ENCODE measurements at regions not wholly inside any gene's neighbourhood (a gene's known extent, or its start where the extent isn't known, plus 50 kb on each side); places are given as distances from the start of the nearest gene placed in this dataset.
"Not testable (repeated sequence)": the region's sequence is repeated elsewhere in the genome, so short reads cannot be mapped to it uniquely, and the experiment has no call there.

DNA sequence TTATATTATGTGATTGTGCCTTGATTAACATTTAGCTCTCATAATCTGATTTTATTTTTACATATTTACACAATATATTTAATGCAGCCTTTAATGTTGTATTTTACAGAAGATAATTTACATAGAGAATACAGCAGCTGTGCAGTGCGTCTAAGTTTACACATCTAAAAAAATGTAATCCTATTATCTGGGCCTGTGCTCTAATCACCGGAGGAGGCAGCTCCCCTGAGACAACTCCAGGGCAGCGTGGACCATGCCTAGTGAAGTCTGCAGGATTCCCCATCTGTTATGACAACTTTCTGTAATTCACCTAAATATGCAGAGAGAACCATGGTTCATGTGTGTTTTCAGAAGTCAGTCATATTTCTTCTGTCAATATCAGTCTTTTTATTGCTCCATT, 1149.3 kb downstream of the TMEM121 start:
- H3K4me3 ChIP-seq (ENCODE audit: low read length); H3K9me3 ChIP-seq (ENCODE audit: low read depth, low read length); H3K4me1 ChIP-seq (ENCODE audit: insufficient read depth, low read length); H3K27me3 ChIP-seq (ENCODE audit: insufficient read depth, low read length): not testable (repeated sequence)

DNA sequence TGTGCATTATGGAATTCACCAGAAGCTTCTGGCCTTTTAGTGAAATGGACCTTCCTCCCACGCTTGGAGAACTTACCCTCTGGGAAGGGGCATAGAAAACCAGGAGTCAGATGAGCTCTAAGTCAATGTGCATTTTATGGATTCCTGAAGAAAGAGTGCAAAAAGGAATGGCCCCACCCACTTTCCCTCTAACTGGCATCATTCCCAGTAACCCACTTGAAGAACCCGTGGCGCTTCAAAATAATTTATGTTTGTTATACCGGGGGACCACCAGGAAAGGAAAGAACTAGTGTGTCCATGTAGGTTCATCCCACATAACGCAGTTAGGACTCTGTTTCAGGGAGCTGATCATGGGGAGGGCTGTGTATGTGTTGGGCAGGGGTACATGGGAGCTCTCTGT, 1153.4 kb downstream of the TMEM121 start:
- Histone ChIP-seq H3K4me1 (ENCODE audit: insufficient read depth, low read length) (no peaks in the 10 kb centered on the region), H3K4me3 (ENCODE audit: low read length) (no peak overlapping the region), H3K27me3 (ENCODE audit: insufficient read depth, low read length) (no peaks in the 10 kb centered on the region), H3K9me3 (ENCODE audit: low read depth, low read length) (no peaks in the 10 kb centered on the region)

DNA sequence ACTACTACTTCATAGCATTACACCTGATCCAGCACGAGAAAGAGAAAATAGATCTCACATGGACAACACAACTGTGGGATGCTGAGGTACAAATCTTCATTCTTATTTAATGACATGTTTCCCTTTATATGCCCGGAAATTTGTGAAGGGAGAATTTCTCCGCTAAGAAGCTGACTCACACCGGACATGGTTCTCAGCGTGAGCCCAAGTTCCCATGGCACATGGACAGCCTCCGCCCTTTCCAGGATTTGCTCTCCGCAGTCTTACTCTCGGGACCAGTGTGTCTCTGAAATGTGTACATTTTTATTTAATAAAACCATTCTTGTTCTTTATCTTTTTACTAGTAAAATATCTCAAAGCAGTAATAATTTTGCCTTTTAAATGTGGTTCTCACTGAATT, 1154.8 kb downstream of the TMEM121 start:
- no peaks in the 10 kb centered on the region for H3K4me1 ChIP-seq (ENCODE audit: insufficient read depth, low read length)
- H3K4me3 ChIP-seq (ENCODE audit: low read length): no peak overlapping the region
- H3K27me3 ChIP-seq (ENCODE audit: insufficient read depth, low read length): no peaks in the 10 kb centered on the region
- H3K9me3 ChIP-seq (ENCODE audit: low read depth, low read length): no peaks in the 10 kb centered on the region

DNA sequence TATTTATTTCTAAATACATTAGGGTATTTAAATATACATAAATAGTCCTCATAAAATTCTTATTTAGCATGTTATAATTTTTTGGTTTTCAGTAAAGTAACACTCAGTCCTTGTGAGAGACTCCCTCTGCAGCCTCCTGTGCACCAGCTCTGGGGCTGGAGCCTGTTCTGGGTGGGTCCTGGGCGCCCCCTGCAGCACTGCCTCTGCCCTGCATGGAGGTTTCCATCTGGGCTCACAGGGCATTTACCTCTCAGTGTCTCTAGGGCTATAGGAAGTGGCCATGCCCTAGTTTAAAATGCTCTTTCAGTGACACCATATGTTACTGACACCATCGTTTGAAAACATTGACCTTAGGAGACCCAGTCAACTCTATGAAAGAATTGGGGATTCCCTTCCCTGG, 1155.2 kb downstream of the TMEM121 start:
- H3K4me1 ChIP-seq (ENCODE audit: insufficient read depth, low read length): no peaks in the 10 kb centered on the region
- H3K27me3 ChIP-seq (ENCODE audit: insufficient read depth, low read length): peaks cover 3% of the 10 kb centered on the region

DNA sequence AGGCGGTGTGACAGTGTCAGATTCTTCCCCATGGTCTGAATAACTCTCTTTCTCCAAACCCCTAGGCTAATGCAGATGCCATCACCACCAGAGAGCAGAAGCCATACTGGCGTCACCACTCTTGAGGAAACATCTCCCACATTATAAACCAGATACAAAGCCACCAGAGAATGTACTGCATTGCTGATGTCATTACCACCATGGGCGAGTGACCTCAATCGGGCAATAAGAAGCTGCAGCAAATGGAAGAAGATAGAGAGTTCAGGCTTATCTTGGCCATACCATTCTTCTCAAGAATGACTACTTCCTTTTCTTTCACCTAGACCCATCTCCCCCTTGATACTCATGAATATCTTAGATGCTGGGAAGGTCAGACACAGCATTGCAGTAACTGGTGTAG, 1157.2 kb downstream of the TMEM121 start:
- Histone ChIP-seq H3K9me3 (ENCODE audit: low read depth, low read length) (no peaks in the 10 kb centered on the region), H3K4me3 (ENCODE audit: low read length) (no peak overlapping the region), H3K27me3 (ENCODE audit: insufficient read depth, low read length) (peaks cover 5% of the 10 kb centered on the region)

More for the DNA sequence above, 1155.2 kb downstream of the TMEM121 start:
- Histone ChIP-seq H3K9me3 (ENCODE audit: low read depth, low read length) (no peaks in the 10 kb centered on the region), H3K4me3 (ENCODE audit: low read length) (no peak overlapping the region)

DNA sequence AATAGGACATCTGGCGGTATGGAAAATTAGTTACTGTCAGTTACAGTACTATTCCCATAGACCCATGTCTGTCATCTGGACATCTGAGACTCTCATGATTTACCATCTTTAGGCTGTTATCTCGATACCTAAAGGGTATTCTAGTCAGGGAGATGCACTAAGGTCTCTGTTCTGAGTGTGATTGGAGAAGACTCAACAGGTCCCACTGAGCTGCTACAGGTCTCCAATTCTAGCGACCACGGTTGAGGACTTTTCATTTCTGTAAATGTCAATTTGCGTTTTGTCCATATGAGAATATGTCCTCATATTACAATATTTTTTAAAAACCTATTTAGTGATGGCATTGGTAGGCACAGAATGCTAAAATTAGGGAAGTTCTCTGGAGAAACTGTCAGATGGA, 1160.2 kb downstream of the TMEM121 start:
- H3K9me3 ChIP-seq (ENCODE audit: low read depth, low read length): no peaks in the 10 kb centered on the region
- H3K27me3 ChIP-seq (ENCODE audit: insufficient read depth, low read length): peaks cover 5% of the 10 kb centered on the region
- no peaks in the 10 kb centered on the region for H3K4me1 ChIP-seq (ENCODE audit: insufficient read depth, low read length)
- H3K4me3 ChIP-seq (ENCODE audit: low read length): no peak overlapping the region

More for the DNA sequence above, 1157.2 kb downstream of the TMEM121 start:
- H3K4me1 ChIP-seq (ENCODE audit: insufficient read depth, low read length): no peaks in the 10 kb centered on the region

DNA sequence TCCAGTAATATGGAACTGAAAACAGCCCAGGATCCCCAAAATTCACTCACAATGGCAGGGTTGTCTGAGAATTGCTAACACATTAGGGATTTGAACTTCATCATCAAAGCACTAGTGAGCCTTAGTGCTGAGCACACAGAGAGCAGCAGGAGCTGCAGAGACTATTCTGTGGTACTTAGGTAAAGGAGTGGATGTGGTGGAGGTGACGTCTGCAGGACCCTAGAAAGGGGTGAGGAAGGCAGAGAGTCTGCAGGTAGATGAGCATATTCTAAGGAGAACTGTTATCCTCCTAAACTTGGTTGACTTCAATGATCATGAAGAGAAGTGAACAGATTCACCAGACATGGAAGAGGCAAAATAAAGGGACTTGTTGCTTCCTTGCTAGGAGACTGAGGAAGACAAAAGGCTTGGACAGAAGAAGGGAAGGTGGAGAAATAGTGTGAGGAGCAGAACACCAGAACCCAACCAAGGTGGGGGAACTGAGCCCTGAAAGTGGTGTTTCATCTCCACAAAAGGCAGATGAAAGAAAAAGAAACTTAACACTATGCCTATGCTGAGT, 1164.0 kb downstream of the TMEM121 start:
- H3K9me3 ChIP-seq (ENCODE audit: low read depth, low read length): no peaks in the 10 kb centered on the region
- no peaks in the 10 kb centered on the region for H3K4me1 ChIP-seq (ENCODE audit: insufficient read depth, low read length)
- peaks cover 5% of the 10 kb centered on the region for H3K27me3 ChIP-seq (ENCODE audit: insufficient read depth, low read length)
- H3K4me3 ChIP-seq (ENCODE audit: low read length): no peak overlapping the region

DNA sequence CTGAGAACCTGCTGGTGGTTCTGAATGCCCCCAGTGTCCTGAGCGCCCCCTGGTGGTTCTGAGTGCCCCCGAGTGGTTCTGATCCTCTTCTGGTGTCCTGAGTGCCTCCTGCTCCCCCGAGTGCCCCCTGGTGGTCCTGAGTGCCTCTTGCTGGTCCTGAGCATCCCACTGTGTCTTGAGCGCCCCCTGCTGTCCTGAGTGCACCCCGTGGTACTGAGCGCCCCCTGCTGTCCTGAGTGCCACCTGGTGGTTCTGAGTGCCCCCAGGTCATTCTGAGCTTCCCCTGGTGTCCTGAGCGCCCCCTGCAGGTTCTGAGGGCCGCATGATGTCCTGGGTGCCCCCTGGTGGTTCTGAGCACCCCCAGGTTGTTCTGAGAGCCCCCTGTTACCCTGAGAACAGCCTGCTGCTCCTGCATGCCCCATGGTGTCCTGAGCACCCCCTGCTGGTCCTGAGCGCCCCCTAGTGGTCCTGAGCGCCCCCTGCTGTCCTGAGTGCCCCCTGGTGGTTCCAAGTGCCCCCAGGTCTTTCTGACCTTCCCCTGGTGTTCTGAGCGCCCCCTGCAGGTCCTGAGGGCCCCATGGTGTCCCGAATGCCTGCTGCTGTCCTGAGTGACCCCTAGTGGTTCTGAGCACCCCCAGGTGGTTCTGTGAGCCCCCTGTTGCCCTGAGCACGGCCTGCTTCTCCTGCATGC, 1165.4 kb downstream of the TMEM121 start:
- H3K27me3 ChIP-seq (ENCODE audit: insufficient read depth, low read length): peaks cover 3% of the 10 kb centered on the region
- H3K4me3 ChIP-seq (ENCODE audit: low read length): no peak overlapping the region
- no peaks in the 10 kb centered on the region for H3K9me3 ChIP-seq (ENCODE audit: low read depth, low read length)
- no peaks in the 10 kb centered on the region for H3K4me1 ChIP-seq (ENCODE audit: insufficient read depth, low read length)

DNA sequence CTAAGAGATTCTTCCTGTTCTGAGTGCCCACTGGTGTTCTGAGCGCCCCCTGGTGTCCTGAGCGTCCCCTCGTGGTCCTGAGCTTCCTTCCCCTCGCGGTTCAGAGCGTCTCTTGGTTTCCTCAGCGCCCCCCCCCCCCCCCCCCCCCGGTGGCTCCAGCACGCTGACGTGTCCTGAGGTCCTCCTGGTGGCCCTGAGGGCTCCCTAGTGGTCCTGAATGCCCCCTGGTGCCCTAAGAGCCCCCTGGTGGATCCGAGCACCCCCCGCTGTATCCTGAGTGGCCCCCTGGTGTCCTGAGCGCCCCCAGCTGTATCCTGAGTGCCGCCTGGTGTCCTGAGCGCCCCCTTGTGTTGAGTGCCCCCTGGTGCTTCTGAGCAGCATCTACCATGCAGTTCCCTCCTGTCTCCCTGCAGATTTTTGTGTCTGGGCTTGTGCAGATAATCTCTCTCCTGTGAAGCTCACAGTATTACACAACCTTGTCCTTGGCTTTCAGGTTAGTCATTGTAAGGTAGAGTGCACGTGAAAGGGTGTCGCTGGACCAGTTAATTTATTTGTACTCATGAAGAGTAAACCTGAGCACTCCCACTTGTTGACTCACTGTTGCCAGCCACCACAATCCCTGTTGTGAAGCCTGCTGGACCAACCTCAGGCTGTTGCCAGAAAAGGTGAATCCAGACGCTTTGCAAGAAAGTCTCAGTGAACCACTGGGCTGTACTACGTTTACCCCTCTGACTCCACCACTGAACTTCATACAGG, 1168.4 kb downstream of the TMEM121 start:
- no peaks in the 10 kb centered on the region for H3K9me3 ChIP-seq (ENCODE audit: low read depth, low read length)
- no peaks in the 10 kb centered on the region for H3K4me1 ChIP-seq (ENCODE audit: insufficient read depth, low read length)
- no peak overlapping the region for H3K4me3 ChIP-seq (ENCODE audit: low read length)
- no peaks in the 10 kb centered on the region for H3K27me3 ChIP-seq (ENCODE audit: insufficient read depth, low read length)

DNA sequence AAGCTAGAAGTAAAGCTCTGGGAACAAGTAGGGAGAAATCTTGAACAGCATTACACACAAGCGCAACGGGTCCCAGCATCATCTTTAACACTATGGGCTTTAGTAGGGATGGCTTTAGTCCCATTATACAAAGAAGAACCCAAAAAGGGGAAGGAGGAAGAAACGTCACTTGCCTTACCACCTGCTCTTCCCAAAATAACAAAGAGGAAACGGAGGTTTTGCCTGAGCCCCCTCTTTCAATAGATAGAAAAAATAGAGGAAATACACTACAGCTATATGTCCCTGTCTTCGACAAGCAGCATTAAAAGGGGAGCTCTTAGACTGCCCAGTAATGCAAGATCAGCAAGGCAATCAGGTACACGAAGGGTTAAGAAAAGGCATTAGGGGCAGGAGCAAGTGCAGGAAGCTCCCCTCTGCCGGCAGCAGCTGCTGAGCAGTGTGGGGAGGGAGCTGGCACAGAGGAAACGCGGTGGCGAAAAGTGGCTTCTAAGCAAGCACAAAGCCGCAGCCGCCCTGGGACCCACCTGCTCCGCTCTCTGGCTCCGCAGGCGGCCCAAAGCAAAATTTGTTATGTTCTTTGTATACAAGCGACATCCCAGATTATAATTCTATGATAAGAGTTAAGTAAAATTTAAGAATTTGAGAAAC, 1172.4 kb downstream of the TMEM121 start:
- not testable (repeated sequence) for H3K9me3 ChIP-seq (ENCODE audit: low read depth, low read length); H3K27me3 ChIP-seq (ENCODE audit: insufficient read depth, low read length); H3K4me3 ChIP-seq (ENCODE audit: low read length); H3K4me1 ChIP-seq (ENCODE audit: insufficient read depth, low read length)

DNA sequence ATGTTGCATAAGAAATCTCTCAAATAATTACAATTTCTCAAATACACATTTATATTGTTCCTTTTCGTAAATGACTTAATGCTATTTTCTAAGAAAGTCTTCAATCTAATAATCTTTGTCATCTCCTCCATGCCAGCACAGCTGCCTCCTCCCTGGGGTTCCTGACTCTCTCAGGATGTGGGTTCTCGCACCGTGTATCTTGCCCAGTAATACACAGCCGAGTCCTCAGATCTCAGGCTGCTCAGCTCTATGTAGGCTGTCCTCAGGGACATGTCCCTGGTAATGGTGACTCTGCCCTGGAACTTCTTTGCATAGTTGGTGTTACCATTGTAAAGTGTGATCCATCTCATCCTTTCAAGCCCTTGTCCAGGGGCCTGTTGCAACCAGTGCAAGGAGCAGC, 1177.3 kb downstream of the TMEM121 start:
- H3K4me3 ChIP-seq (ENCODE audit: low read length); H3K9me3 ChIP-seq (ENCODE audit: low read depth, low read length); H3K27me3 ChIP-seq (ENCODE audit: insufficient read depth, low read length); H3K4me1 ChIP-seq (ENCODE audit: insufficient read depth, low read length): not testable (repeated sequence)

DNA sequence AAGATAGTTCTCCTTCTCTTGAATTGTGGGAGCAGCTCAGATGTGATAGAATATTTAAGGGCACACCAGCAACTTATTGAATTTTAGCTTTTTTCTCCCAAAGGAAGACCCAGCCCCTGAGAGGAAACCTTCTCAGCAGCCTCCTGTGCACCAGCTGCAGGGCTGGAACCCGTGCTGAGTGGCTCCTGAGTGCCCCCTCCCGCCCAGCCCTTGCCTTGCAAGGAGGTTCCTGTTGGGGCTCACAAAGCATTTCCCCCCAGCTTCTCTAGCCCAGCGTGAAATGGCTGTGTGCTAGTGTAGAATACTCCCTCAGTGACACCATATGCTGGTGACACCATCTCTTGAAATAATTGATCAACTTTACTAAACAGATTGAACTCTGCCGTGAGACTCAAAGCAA, 1180.1 kb downstream of the TMEM121 start:
- H3K27me3 ChIP-seq (ENCODE audit: insufficient read depth, low read length); H3K4me1 ChIP-seq (ENCODE audit: insufficient read depth, low read length); H3K4me3 ChIP-seq (ENCODE audit: low read length); H3K9me3 ChIP-seq (ENCODE audit: low read depth, low read length): not testable (repeated sequence)

DNA sequence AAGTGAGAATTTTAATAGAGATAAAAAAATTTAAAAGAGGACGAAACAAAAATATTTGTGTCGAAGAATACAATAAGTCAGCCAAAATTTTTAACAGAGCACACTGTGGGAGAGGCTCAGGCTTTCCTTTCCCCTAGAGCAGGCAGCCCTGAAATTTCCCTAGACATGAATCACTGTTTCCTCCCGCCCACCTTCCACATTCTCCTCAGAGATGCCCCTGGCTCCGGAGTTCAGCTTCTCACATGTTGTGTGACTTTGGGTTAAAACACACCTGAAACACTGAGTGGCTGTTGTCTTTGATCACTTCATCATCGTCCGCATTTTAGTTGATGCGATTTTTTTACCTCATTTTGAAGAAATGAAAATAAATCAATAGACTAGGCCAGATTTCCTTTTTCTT, 1183.8 kb downstream of the TMEM121 start:
- not testable (repeated sequence) for H3K4me3 ChIP-seq (ENCODE audit: low read length); H3K27me3 ChIP-seq (ENCODE audit: insufficient read depth, low read length); H3K9me3 ChIP-seq (ENCODE audit: low read depth, low read length); H3K4me1 ChIP-seq (ENCODE audit: insufficient read depth, low read length)

DNA sequence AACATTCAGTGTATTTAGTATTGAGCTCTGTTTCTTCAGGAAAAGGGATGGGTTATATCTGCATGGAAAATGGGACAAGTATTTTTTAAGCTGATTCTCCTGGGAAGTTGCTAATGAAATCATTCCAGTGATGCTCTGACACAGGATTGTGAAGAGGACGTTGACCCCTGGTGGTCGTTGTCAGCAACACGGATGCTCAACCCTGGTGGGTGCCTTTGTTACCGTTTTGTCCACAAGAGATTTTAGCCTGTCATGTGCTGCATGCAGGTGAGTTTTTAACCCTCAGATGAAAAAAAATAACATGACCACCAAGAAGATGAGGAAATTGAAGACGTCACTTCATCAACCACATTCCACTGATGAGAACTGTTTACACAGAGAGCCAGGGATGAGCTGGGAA, 1186.1 kb downstream of the TMEM121 start:
- H3K9me3 ChIP-seq (ENCODE audit: low read depth, low read length); H3K27me3 ChIP-seq (ENCODE audit: insufficient read depth, low read length); H3K4me3 ChIP-seq (ENCODE audit: low read length); H3K4me1 ChIP-seq (ENCODE audit: insufficient read depth, low read length): not testable (repeated sequence)

Data from mononuclear cell (primary cell).